ENCODE measurements at regions not wholly inside any gene's neighbourhood (a gene's known extent, or its start where the extent isn't known, plus 50 kb on each side); places are given as distances from the start of the nearest gene placed in this dataset.

DNA sequence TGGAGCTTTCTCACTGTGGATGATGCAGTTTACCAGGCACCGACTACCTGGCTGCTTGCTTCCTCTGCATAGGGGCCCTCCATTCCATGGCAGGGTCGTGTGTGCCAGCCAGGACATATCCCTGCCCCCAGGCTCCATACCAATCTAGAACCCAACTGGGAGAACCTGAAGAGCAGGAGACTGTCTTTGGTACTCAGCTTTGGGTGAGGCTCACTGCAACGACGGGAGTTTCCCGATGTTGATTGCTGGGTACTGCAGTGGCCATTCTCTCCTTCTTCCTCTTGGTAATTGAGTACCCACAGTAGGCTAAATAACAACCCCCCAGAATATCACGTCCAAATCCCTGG is 133.3 kb upstream of the SERTAD2 start:
- no peaks in the 10 kb centered on the region for H3K9me3 ChIP-seq (ENCODE audit: low read length)
- no peaks in the 10 kb centered on the region for H3F3A ChIP-seq (ENCODE audit: insufficient read depth, low read length)
- H3K9ac ChIP-seq (ENCODE audit: low read length), result no peak overlapping the region
- H3K4me2 ChIP-seq (ENCODE audit: low read length), result no peak overlapping the region
- H3K4me3 ChIP-seq (ENCODE audit: low read depth, low read length, poor library complexity, severe bottlenecking), result no peak overlapping the region
- peaks cover 7% of the 10 kb centered on the region for H3K4me1 ChIP-seq (ENCODE audit: insufficient read depth, low read length, severe bottlenecking)
- H3K36me3 ChIP-seq (ENCODE audit: insufficient read depth, low read length), result no peaks in the 10 kb centered on the region
- H3K27me3 ChIP-seq (ENCODE audit: insufficient read depth, low read length), result no peaks in the 10 kb centered on the region
- no peaks in the 10 kb centered on the region for H3K9me2 ChIP-seq (ENCODE audit: low read depth, low read length)
- TF ChIP-seq EZH2 (IDR thresholded peaks at IDR 0.05; ENCODE audit: borderline replicate concordance, low read length), result no peak
- TF ChIP-seq, protein P1, sequence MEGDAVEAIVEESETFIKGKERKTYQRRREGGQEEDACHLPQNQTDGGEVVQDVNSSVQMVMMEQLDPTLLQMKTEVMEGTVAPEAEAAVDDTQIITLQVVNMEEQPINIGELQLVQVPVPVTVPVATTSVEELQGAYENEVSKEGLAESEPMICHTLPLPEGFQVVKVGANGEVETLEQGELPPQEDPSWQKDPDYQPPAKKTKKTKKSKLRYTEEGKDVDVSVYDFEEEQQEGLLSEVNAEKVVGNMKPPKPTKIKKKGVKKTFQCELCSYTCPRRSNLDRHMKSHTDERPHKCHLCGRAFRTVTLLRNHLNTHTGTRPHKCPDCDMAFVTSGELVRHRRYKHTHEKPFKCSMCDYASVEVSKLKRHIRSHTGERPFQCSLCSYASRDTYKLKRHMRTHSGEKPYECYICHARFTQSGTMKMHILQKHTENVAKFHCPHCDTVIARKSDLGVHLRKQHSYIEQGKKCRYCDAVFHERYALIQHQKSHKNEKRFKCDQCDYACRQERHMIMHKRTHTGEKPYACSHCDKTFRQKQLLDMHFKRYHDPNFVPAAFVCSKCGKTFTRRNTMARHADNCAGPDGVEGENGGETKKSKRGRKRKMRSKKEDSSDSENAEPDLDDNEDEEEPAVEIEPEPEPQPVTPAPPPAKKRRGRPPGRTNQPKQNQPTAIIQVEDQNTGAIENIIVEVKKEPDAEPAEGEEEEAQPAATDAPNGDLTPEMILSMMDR (IDR thresholded peaks at IDR 0.05; ENCODE audit: low read length), result no peak
- H3K27ac ChIP-seq (ENCODE audit: low read depth, low read length, poor library complexity, severe bottlenecking), result no peak overlapping the region
- H2AFZ ChIP-seq (ENCODE audit: low read length), result no peak overlapping the region
- H4K20me1 ChIP-seq (ENCODE audit: insufficient read depth, low read length), result no peaks in the 10 kb centered on the region
- no peaks in the 10 kb centered on the region for H3K79me2 ChIP-seq (ENCODE audit: insufficient read depth, low read length)

GRCh38 chr2:64787698-64788097 is 134.0 kb upstream of the SERTAD2 start:
- Histone ChIP-seq H3K4me1 (ENCODE audit: insufficient read depth, low read length, severe bottlenecking) (peaks cover 7% of the 10 kb centered on the region), H3K4me2 (ENCODE audit: low read length) (no peak overlapping the region), H3K79me2 (ENCODE audit: insufficient read depth, low read length) (no peaks in the 10 kb centered on the region), H3K36me3 (ENCODE audit: insufficient read depth, low read length) (no peaks in the 10 kb centered on the region), H3K27ac (ENCODE audit: low read depth, low read length, poor library complexity, severe bottlenecking) (no peak overlapping the region), H3F3A (ENCODE audit: insufficient read depth, low read length) (no peaks in the 10 kb centered on the region), H4K20me1 (ENCODE audit: insufficient read depth, low read length) (no peaks in the 10 kb centered on the region), H3K9ac (ENCODE audit: low read length) (no peak overlapping the region), H3K27me3 (ENCODE audit: insufficient read depth, low read length) (no peaks in the 10 kb centered on the region), H3K9me3 (ENCODE audit: low read length) (no peaks in the 10 kb centered on the region), H3K9me2 (ENCODE audit: low read depth, low read length) (no peaks in the 10 kb centered on the region), H2AFZ (ENCODE audit: low read length) (no peak overlapping the region), H3K4me3 (ENCODE audit: low read depth, low read length, poor library complexity, severe bottlenecking) (no peak overlapping the region)
- TF ChIP-seq, protein P1 (IDR thresholded peaks at IDR 0.05; ENCODE audit: low read length), result no peak
- no peak for TF ChIP-seq EZH2 (IDR thresholded peaks at IDR 0.05; ENCODE audit: borderline replicate concordance, low read length)

GRCh38 chr2:64789466-64790320 is 136.0 kb upstream of the SERTAD2 start:
- no peaks in the 10 kb centered on the region for H3K79me2 ChIP-seq (ENCODE audit: insufficient read depth, low read length)
- peaks cover 7% of the 10 kb centered on the region for H3K4me1 ChIP-seq (ENCODE audit: insufficient read depth, low read length, severe bottlenecking)
- H3F3A ChIP-seq (ENCODE audit: insufficient read depth, low read length), result no peaks in the 10 kb centered on the region
- H3K9me3 ChIP-seq (ENCODE audit: low read length), result no peaks in the 10 kb centered on the region
- H2AFZ ChIP-seq (ENCODE audit: low read length), result no peak overlapping the region
- no peak overlapping the region for H3K4me3 ChIP-seq (ENCODE audit: low read depth, low read length, poor library complexity, severe bottlenecking)
- no peaks in the 10 kb centered on the region; the same call in 1 of the 2 replicates for H3K27me3 ChIP-seq (ENCODE audit: insufficient read depth, low read length)
- no peak for TF ChIP-seq EZH2 (IDR thresholded peaks at IDR 0.05; ENCODE audit: borderline replicate concordance, low read length)
- TF ChIP-seq, protein P1 (IDR thresholded peaks at IDR 0.05; ENCODE audit: low read length), result no peak
- no peak overlapping the region for H3K9ac ChIP-seq (ENCODE audit: low read length)
- H4K20me1 ChIP-seq (ENCODE audit: insufficient read depth, low read length), result no peaks in the 10 kb centered on the region
- H3K36me3 ChIP-seq (ENCODE audit: insufficient read depth, low read length), result no peaks in the 10 kb centered on the region
- H3K27ac ChIP-seq (ENCODE audit: low read depth, low read length, poor library complexity, severe bottlenecking), result no peak overlapping the region
- no peaks in the 10 kb centered on the region for H3K9me2 ChIP-seq (ENCODE audit: low read depth, low read length)
- H3K4me2 ChIP-seq (ENCODE audit: low read length), result no peak overlapping the region

All from OCI-LY1 (cell line).